HG02759 (cell line): ENCODE measurements at regions not wholly inside any gene's neighbourhood (a gene's known extent, or its start where the extent isn't known, plus 50 kb on each side); places are given as distances from the start of the nearest gene placed in this dataset.
"Not testable (repeated sequence)": the region's sequence is repeated elsewhere in the genome, so short reads cannot be mapped to it uniquely, and the experiment has no call there.

Source experiments
- ATAC-seq: cut with Tn5 transposase; IDR thresholded peaks from one replicate; pipeline ENCODE4 v1.9.1; 2021; ENCODE audit warnings: mild to moderate bottlenecking, moderate library complexity; ENCODE audit not compliant: unreplicated experiment

- not testable (repeated sequence) for ATAC-seq
Observed at GRCh38 chr2:111315188-111315917, 194.6 kb downstream of the BCL2L11 start.

GRCh38 chr2:111316221-111316741, 195.6 kb downstream of the BCL2L11 start:
- ATAC-seq: not testable (repeated sequence)

GRCh38 chr2:111316881-111317549, 196.3 kb downstream of the BCL2L11 start:
- ATAC-seq: not testable (repeated sequence)

- peak; percentile 77 for ATAC-seq
Observed at GRCh38 chr2:111319552-111319951, 198.8 kb downstream of the BCL2L11 start.

DNA sequence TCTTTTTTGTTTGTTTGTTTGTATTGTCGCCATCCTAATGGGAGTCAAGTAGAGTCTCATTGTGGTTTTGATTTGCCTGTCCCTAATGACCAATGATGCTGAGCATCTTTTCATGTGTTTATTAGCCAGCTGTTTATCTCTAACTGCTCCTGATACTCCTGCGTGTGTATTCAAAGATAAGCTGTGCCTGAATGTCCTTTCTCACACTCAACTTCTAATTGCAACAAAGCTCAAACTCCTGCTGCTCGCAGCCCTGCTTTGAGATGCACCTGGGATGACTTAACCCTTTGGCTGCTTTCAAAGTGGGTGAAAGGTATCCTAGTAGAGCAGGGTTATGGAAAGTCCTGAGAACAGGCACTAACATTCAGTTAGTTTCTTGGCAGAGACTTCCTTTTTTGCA, 199.6 kb downstream of the BCL2L11 start:
- not testable (repeated sequence) for ATAC-seq

- not testable (repeated sequence) for ATAC-seq
Observed at GRCh38 chr2:111320965-111321364, 200.3 kb downstream of the BCL2L11 start.

GRCh38 chr2:111323384-111323783, 202.7 kb downstream of the BCL2L11 start:
- not testable (repeated sequence) for ATAC-seq

- not testable (repeated sequence) for ATAC-seq
Observed at GRCh38 chr2:111327726-111328125, 207.0 kb downstream of the BCL2L11 start.

DNA sequence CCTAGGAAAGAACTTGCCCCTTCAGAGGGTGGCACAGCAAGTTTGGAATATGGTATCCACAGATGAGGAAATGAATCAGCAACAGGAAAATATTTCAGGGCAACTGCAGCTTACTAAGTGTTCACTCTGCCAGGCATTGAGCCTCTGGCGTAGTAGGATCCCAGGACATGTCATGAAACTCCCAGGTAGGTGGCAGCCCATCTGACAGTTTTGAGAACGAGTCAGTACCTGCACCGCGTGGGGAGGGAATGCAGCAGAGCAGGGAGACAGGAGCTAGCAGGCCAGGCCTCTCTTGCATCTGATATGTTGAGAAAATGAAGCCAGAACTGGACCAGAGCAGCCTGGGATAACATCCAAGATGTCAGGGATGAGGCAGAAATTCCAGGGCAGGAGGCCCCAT, 208.6 kb downstream of the BCL2L11 start:
- ATAC-seq: not testable (repeated sequence)

- not testable (repeated sequence) for ATAC-seq
Observed at GRCh38 chr2:111331099-111331724, 210.5 kb downstream of the BCL2L11 start.

DNA sequence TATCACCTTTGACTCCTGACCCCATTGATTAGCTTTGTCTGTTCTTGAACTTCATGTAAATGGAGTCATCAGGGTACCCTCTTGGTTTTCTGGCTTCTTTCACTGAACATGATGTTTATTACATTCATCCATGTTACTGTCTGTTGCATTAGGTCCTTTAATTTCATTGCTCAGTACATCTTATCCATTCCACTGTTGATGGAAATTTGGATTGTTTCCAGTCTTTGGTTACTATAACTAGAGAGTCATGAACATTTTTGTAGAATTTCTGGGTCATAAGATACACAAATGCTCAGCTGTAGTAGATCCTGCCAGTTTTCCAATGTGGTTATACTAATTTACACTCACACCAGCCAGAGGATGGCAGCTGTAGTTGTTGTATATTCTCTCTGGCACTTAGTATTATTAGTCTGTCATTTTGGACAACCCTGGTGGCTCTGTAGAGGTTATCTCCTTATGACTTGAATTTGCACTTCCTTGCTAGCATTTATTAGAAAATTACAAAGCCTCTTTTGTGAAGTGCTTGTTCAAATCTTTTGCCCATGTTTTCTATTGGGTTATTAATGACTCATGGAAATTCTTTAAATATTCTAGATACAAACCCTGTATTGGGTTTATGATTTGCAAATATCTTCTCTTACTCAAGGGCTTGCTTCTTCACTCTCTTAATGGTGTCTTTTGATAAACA, 214.7 kb downstream of the BCL2L11 start:
- ATAC-seq: not testable (repeated sequence)

GRCh38 chr2:111338474-111338873, 217.8 kb downstream of the BCL2L11 start:
- not testable (repeated sequence) for ATAC-seq

- ATAC-seq: not testable (repeated sequence)
Observed at GRCh38 chr2:111339476-111339875, 218.8 kb downstream of the BCL2L11 start.

DNA sequence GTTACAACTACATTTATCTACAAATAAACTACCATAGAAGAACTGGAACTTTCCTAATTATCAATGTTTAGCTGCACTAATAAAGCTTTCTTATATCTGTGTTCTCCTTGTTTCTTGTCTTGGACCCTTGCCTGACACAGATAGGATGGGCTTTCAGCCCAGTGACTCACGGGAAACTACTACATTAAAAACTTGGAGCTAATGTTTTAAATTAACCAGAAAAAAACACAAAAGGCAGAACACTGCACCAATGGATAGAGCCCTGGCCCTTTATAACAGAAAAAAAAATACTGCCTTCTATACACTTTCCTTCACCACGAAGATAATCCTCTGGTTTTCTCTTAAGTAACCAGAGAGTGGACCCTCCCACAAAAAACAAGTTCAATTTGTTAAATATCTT, 223.9 kb downstream of the BCL2L11 start:
- ATAC-seq: not testable (repeated sequence)

- ATAC-seq: not testable (repeated sequence)
Observed at GRCh38 chr2:111345439-111345838, 224.7 kb downstream of the BCL2L11 start.

DNA sequence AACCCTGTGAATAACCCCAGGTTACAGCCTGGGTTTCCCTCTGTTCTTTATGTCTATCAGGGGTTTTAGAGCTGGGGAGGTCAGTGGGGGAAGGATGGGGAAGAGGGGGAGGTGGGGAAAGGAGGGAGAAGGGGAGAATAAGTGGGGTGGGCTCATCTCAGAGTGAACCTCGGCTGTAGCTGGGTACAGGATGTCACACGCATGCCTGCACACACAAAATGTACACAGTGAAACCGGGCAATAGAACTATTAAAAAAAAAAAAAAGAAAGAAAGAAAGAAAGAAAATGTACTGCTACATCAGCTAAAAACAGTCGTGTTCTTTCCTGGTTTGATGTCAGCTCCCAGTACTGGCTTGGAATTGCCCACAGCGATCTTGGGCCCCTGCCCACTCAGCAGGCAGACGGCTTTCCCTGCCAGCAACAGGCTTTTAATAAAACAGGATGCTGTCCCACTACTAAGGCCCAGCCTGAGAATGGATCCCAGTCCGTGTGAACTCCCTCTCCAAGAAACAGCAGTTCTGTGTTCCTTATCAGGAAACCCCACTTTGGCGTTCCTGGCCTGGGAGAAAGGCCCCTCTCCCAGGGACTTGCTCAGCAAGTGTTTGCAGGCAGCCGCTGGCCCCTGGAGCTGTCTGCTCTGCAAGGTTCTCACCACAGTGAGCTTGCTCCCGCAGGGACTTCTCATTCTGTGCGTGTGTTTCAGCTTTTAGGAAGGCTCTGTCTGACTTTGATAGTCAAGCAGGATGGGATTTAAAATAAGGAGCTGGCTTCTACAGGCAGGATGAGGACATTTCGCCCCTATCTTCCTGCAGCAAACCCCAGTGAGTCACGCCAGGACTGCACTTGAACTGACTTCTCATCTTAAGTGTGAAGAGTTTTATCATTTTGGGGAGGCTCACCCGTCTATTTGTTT, 225.6 kb downstream of the BCL2L11 start:
- ATAC-seq: not testable (repeated sequence)

DNA sequence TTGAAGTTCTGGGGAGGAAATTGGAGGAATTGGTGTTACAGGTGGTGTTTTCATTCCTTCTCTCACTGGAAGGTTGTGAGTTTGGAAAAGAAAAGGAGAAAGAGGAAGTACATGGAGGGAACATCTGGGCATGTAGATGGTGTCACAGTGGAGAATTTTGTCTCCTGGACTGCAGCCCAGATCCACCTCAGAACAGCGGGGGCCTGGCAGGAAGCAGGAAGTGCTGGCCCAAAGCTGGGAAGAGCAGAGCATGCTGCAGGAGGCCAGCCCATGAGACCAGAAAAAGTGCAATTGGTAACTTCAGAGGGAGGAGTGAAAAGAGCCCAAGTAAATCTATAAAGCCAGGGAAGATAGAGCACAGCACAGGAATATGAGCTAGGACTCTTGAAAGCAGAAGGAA, 227.0 kb downstream of the BCL2L11 start:
- not testable (repeated sequence) for ATAC-seq

GRCh38 chr2:111348316-111348715, 227.6 kb downstream of the BCL2L11 start:
- not testable (repeated sequence) for ATAC-seq

GRCh38 chr2:111355022-111355817, 234.5 kb downstream of the BCL2L11 start:
- ATAC-seq: not testable (repeated sequence)
